HEK293T (cell line): ENCODE measurements at regions not wholly inside any gene's neighbourhood (a gene's known extent, or its start where the extent isn't known, plus 50 kb on each side); places are given as distances from the start of the nearest gene placed in this dataset.

ENCODE experiments used
- ARNT ChIP-seq: fragments of 450-650 bp; IDR thresholded peaks from 2 replicates; pipeline ENCODE4 v1.6.1; 2017; ENCODE audit warnings: mild to moderate bottlenecking
- BHLHE40 ChIP-seq: fragments of 450-650 bp; IDR thresholded peaks from 2 replicates; pipeline ENCODE4 v1.6.1; 2016; ENCODE audit warnings: mild to moderate bottlenecking, moderate library complexity, borderline replicate concordance
- ELF4 ChIP-seq: fragments of 450-650 bp; IDR thresholded peaks from 2 replicates; pipeline ENCODE4 v1.6.1; 2017; ENCODE audit warnings: antibody characterized with exemption
- FOXA1 ChIP-seq: fragments of 450-650 bp; IDR thresholded peaks from 2 replicates; pipeline ENCODE4 v1.6.1; 2016; ENCODE audit warnings: mild to moderate bottlenecking
- FOXK2 ChIP-seq: fragments of 450-650 bp; IDR thresholded peaks from 2 replicates; pipeline ENCODE4 v1.6.1; 2016; ENCODE audit warnings: mild to moderate bottlenecking
- FOXM1 ChIP-seq: fragments of 450-650 bp; IDR thresholded peaks from 2 replicates; pipeline ENCODE4 v1.6.1; 2017; ENCODE audit warnings: mild to moderate bottlenecking, borderline replicate concordance
- L3MBTL2 ChIP-seq: fragments of 450-650 bp; conservative IDR thresholded peaks from 2 replicates; pipeline ENCODE4 v1.6.1; 2016; ENCODE audit warnings: mild to moderate bottlenecking
- LEF1 ChIP-seq: fragments of 450-650 bp; IDR thresholded peaks from 2 replicates; pipeline ENCODE4 v1.6.1; 2017; ENCODE audit warnings: mild to moderate bottlenecking, borderline replicate concordance
- SP1 ChIP-seq: fragments of 450-650 bp; IDR thresholded peaks from 2 replicates; pipeline ENCODE4 v1.6.1; 2017
- SUZ12 ChIP-seq: fragments of 450-650 bp; IDR thresholded peaks from 2 replicates; pipeline ENCODE4 v1.6.1; 2016; ENCODE audit warnings: mild to moderate bottlenecking
- TARDBP ChIP-seq: fragments of 450-650 bp; IDR thresholded peaks from 2 replicates; pipeline ENCODE4 v1.6.1; 2016
- ZNF384 ChIP-seq: fragments of 450-650 bp; IDR thresholded peaks from 2 replicates; pipeline ENCODE4 v1.6.1; 2016
- TF ChIP-seq, protein P1 (sequence below): fragments of 450-650 bp; IDR thresholded peaks from 2 replicates; pipeline ENCODE4 v1.6.1; 2016

DNA sequence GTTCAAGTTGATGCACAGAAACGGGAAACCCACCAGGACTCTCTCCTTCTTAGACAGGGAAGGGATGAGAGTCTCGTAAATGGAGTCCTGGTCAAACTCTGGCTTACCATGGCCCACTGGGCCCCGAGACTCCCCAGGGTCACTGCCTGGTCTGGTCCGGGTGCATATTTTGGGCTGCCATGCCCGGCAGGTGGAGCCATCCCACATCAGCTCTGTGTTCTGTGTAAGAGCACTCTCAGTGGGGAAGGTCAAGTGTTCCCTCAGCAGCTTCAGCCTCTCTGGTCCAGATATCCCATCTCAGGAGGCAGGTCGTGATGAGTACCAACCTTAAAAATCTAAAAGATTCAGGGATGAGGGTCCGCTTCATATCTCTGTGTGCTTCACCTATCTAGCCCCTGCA is 138.8 kb downstream of the EDN3 start:
- TF ChIP-seq FOXA1: no peak
- TF ChIP-seq ELF4: no peak
- TF ChIP-seq BHLHE40: no peak
- TF ChIP-seq FOXM1: no peak
- no peak for TF ChIP-seq ZNF384
- no peak for TF ChIP-seq L3MBTL2
- no peak for TF ChIP-seq SP1
- no peak for TF ChIP-seq TARDBP
- no peak for TF ChIP-seq SUZ12
- TF ChIP-seq, protein P1, sequence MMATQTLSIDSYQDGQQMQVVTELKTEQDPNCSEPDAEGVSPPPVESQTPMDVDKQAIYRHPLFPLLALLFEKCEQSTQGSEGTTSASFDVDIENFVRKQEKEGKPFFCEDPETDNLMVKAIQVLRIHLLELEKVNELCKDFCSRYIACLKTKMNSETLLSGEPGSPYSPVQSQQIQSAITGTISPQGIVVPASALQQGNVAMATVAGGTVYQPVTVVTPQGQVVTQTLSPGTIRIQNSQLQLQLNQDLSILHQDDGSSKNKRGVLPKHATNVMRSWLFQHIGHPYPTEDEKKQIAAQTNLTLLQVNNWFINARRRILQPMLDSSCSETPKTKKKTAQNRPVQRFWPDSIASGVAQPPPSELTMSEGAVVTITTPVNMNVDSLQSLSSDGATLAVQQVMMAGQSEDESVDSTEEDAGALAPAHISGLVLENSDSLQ: no peak
- no peak for TF ChIP-seq ARNT
- TF ChIP-seq FOXK2: no peak
- no peak for TF ChIP-seq LEF1
